Activated CD4-positive, CD25-positive, alpha-beta regulatory T cell (primary cell): ENCODE measurements at regions not wholly inside any gene's neighbourhood (a gene's known extent, or its start where the extent isn't known, plus 50 kb on each side); places are given as distances from the start of the nearest gene placed in this dataset.

Experiments
- DNase-seq, 4 experiments: peaks; one replicate each; lab custom pipeline; 2025; lab: John Stamatoyannopoulos, UW

- no peak for DNase-seq
Observed at GRCh38 chr6:139638179-139638941, 263.9 kb upstream of the CITED2 start.

- DNase-seq, result no peak
Observed at GRCh38 chr6:139637766-139638165, 263.3 kb upstream of the CITED2 start.

GRCh38 chr6:139636391-139636790, 261.9 kb upstream of the CITED2 start:
- DNase-seq, result no peak

GRCh38 chr6:139635401-139636130, 261.1 kb upstream of the CITED2 start:
- DNase-seq, result no peak

GRCh38 chr6:139632840-139633239, 258.4 kb upstream of the CITED2 start:
- no peak for DNase-seq

GRCh38 chr6:139628270-139628669, 253.8 kb upstream of the CITED2 start:
- DNase-seq, result no peak

GRCh38 chr6:139627091-139627490, 252.6 kb upstream of the CITED2 start:
- no peak for DNase-seq

GRCh38 chr6:139625998-139626975, 251.8 kb upstream of the CITED2 start:
- DNase-seq, result no peak

- DNase-seq, result no peak
Observed at GRCh38 chr6:139625081-139625939, 250.9 kb upstream of the CITED2 start.

- no peak for DNase-seq
Observed at GRCh38 chr6:139623372-139623771, 248.9 kb upstream of the CITED2 start.

GRCh38 chr6:139613496-139613895, 239.0 kb upstream of the CITED2 start:
- no peak for DNase-seq

- DNase-seq, result no peak
Observed at GRCh38 chr6:139612135-139612465, 237.7 kb upstream of the CITED2 start.

- no peak for DNase-seq
Observed at GRCh38 chr6:139611327-139612134, 237.1 kb upstream of the CITED2 start.

GRCh38 chr6:139608466-139609261, 234.2 kb upstream of the CITED2 start:
- no peak for DNase-seq

- DNase-seq, result no peak
Observed at GRCh38 chr6:139605350-139605749, 230.9 kb upstream of the CITED2 start.

GRCh38 chr6:139603581-139603980, 229.1 kb upstream of the CITED2 start:
- no peak for DNase-seq

GRCh38 chr6:139602577-139602976, 228.1 kb upstream of the CITED2 start:
- no peak for DNase-seq

GRCh38 chr6:139600919-139601475, 226.5 kb upstream of the CITED2 start:
- no peak for DNase-seq

GRCh38 chr6:139600343-139600742, 225.9 kb upstream of the CITED2 start:
- no peak for DNase-seq
